ENCODE measurements at regions not wholly inside any gene's neighbourhood (a gene's known extent, or its start where the extent isn't known, plus 50 kb on each side); places are given as distances from the start of the nearest gene placed in this dataset.

DNA sequence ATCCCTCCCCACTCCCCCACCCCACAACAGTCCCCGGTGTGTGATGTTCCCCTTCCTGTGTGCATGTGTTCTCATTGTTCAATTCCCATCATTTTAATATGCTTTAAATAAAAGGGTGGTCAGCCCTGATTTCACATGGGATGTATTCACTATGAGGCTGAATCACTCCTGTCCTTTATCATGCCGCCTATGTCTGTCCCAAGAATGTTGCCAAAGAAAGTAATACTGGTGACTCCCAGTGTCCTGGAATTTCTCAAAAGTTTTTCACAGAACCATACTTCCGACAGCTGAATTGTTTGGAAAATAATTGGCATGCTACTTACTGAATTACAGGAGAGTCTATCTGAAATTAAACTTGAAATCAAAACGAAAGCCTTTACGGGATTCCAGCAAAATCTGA is 217.7 kb downstream of the HAO1 start:
- Histone ChIP-seq H3K36me3 (ENCODE audit: low read length) (no peaks in the 10 kb centered on the region), H3K27me3 (ENCODE audit: low read length) (no peaks in the 10 kb centered on the region), H3K79me2 (ENCODE audit: insufficient read depth, low read length) (no peaks in the 10 kb centered on the region), H2AFZ (ENCODE audit: low read depth, low read length, severe bottlenecking) (no peak overlapping the region), H3K9ac (ENCODE audit: low read length) (no peak overlapping the region), H3F3A (ENCODE audit: insufficient read depth) (no peaks in the 10 kb centered on the region), H3K4me3 (ENCODE audit: insufficient read depth, low read length, poor library complexity, severe bottlenecking) (no peak overlapping the region), H4K20me1 (ENCODE audit: low read depth, low read length) (no peaks in the 10 kb centered on the region), H3K27ac (ENCODE audit: low read depth, low read length) (no peak overlapping the region), H3K9me2 (replicated peaks; ENCODE audit: insufficient read depth, low read length) (no peaks in the 10 kb centered on the region), H3K9me3 (ENCODE audit: insufficient read depth, low read length) (no peaks in the 10 kb centered on the region), H3K4me2 (ENCODE audit: low read depth, low read length, poor library complexity, severe bottlenecking) (no peak overlapping the region)
- no peak for TF ChIP-seq EZH2phosphoT487 (conservative IDR thresholded peaks at IDR 0.05; ENCODE audit: low read length)
- TF ChIP-seq, protein P1, sequence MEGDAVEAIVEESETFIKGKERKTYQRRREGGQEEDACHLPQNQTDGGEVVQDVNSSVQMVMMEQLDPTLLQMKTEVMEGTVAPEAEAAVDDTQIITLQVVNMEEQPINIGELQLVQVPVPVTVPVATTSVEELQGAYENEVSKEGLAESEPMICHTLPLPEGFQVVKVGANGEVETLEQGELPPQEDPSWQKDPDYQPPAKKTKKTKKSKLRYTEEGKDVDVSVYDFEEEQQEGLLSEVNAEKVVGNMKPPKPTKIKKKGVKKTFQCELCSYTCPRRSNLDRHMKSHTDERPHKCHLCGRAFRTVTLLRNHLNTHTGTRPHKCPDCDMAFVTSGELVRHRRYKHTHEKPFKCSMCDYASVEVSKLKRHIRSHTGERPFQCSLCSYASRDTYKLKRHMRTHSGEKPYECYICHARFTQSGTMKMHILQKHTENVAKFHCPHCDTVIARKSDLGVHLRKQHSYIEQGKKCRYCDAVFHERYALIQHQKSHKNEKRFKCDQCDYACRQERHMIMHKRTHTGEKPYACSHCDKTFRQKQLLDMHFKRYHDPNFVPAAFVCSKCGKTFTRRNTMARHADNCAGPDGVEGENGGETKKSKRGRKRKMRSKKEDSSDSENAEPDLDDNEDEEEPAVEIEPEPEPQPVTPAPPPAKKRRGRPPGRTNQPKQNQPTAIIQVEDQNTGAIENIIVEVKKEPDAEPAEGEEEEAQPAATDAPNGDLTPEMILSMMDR (IDR thresholded peaks at IDR 0.05; ENCODE audit: insufficient read depth, low read length, poor library complexity, severe bottlenecking): no peak

DNA sequence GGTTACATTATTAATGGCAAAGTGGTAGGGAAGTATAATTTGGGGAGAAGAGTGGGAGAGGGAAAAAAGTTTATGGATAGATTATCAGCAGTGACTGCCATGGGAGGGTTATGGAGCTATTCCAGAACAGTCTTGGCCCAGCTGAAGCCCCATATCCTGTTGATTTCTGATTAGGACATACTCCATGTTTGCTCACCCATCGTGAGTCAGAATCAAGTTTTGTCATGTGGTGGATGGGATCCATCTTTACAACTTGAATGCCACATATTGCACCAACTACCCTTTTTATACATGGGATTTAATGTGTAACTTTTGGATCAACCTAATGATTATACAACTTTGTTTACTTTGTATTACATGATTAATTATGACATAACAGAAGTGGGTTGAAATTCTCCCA is 217.0 kb downstream of the HAO1 start:
- Histone ChIP-seq H3K9me3 (ENCODE audit: insufficient read depth, low read length) (no peaks in the 10 kb centered on the region), H3K27me3 (ENCODE audit: low read length) (no peaks in the 10 kb centered on the region), H3K27ac (ENCODE audit: low read depth, low read length) (no peak overlapping the region), H3K36me3 (ENCODE audit: low read length) (no peaks in the 10 kb centered on the region), H3K79me2 (ENCODE audit: insufficient read depth, low read length) (no peaks in the 10 kb centered on the region), H3K9ac (ENCODE audit: low read length) (no peak overlapping the region), H3K9me2 (replicated peaks; ENCODE audit: insufficient read depth, low read length) (no peaks in the 10 kb centered on the region), H3K4me2 (ENCODE audit: low read depth, low read length, poor library complexity, severe bottlenecking) (no peak overlapping the region), H4K20me1 (ENCODE audit: low read depth, low read length) (no peaks in the 10 kb centered on the region), H2AFZ (ENCODE audit: low read depth, low read length, severe bottlenecking) (no peak overlapping the region), H3F3A (ENCODE audit: insufficient read depth) (no peaks in the 10 kb centered on the region), H3K4me3 (ENCODE audit: insufficient read depth, low read length, poor library complexity, severe bottlenecking) (no peak overlapping the region)
- no peak for TF ChIP-seq EZH2phosphoT487 (conservative IDR thresholded peaks at IDR 0.05; ENCODE audit: low read length)
- TF ChIP-seq, protein P1 (IDR thresholded peaks at IDR 0.05; ENCODE audit: insufficient read depth, low read length, poor library complexity, severe bottlenecking): no peak

DNA sequence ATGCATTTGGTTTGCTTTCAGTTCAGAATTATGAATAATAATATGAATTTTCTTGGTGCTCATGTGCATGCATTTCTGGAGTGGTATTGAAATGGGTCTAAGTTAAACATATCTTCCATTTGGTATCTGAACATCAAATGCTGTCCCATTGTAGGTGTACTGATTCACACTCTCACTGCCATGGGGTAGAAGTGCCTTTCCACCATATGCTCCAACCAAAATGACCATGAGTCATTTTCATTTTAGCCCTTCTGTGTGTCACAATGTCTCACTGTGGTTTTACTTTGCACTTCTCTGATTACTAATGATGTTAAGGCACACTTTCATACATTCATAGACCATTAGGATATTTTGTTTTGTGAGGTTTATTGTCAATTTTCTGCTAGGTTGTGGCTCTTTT is 211.9 kb downstream of the HAO1 start:
- Histone ChIP-seq H3K9me3 (ENCODE audit: insufficient read depth, low read length) (no peaks in the 10 kb centered on the region), H3K79me2 (ENCODE audit: insufficient read depth, low read length) (no peaks in the 10 kb centered on the region), H3F3A (ENCODE audit: insufficient read depth) (no peaks in the 10 kb centered on the region), H3K4me3 (ENCODE audit: insufficient read depth, low read length, poor library complexity, severe bottlenecking) (no peak overlapping the region), H3K9ac (ENCODE audit: low read length) (no peak overlapping the region), H3K36me3 (ENCODE audit: low read length) (no peaks in the 10 kb centered on the region), H3K4me2 (ENCODE audit: low read depth, low read length, poor library complexity, severe bottlenecking) (no peak overlapping the region), H2AFZ (ENCODE audit: low read depth, low read length, severe bottlenecking) (no peak overlapping the region), H3K27me3 (ENCODE audit: low read length) (no peaks in the 10 kb centered on the region), H3K27ac (ENCODE audit: low read depth, low read length) (no peak overlapping the region), H4K20me1 (ENCODE audit: low read depth, low read length) (no peaks in the 10 kb centered on the region), H3K9me2 (replicated peaks; ENCODE audit: insufficient read depth, low read length) (no peaks in the 10 kb centered on the region)
- TF ChIP-seq, protein P1 (IDR thresholded peaks at IDR 0.05; ENCODE audit: insufficient read depth, low read length, poor library complexity, severe bottlenecking): no peak
- TF ChIP-seq EZH2phosphoT487 (conservative IDR thresholded peaks at IDR 0.05; ENCODE audit: low read length): no peak
